Activated CD4-positive, alpha-beta T cell treated with anti-CD3 and anti-CD28 coated beads for 36 hours (primary cell): ENCODE measurements at regions not wholly inside any gene's neighbourhood (a gene's known extent, or its start where the extent isn't known, plus 50 kb on each side); places are given as distances from the start of the nearest gene placed in this dataset.
"Not testable (repeated sequence)": the region's sequence is repeated elsewhere in the genome, so short reads cannot be mapped to it uniquely, and the experiment has no call there.

Source experiments
- ATAC-seq: fragments of 200-7000 bp; cut with Tn5 transposase; one replicate; pipeline ENCODE4 v1.10.0; 2021; ENCODE audit warnings: mild to moderate bottlenecking, moderate library complexity
- CTCF ChIA-PET: fragments of 350-600 bp; sonication (Branson Sonifier 250); formaldehyde crosslinking; loops from one replicate; lab custom pipeline; 2021; ENCODE audit warnings: antibody characterized with exemption; lab: Charles Lee
- POLR2A ChIA-PET: fragments of 350-600 bp; sonication (Branson Sonifier 250); formaldehyde crosslinking; loops from one replicate; lab custom pipeline; 2021; ENCODE audit warnings: antibody characterized with exemption, inconsistent platforms; lab: Charles Lee
- DNase-seq: peaks from one replicate; pipeline ENCODE4 v3.0.0-alpha.2; 2020
- H3K27ac Mint-ChIP-seq: one replicate; pipeline ENCODE4 v1.8.0; 2021; ENCODE audit warnings: mixed read lengths
- H3K27me3 Mint-ChIP-seq: one replicate; pipeline ENCODE4 v1.8.0; 2021; ENCODE audit warnings: mixed read lengths
- H3K36me3 Mint-ChIP-seq: one replicate; pipeline ENCODE4 v1.8.0; 2021; ENCODE audit warnings: low read depth, mixed read lengths
- H3K4me1 Mint-ChIP-seq: one replicate; pipeline ENCODE4 v1.8.0; 2021; ENCODE audit warnings: mixed read lengths
- H3K4me3 Mint-ChIP-seq: one replicate; pipeline ENCODE4 v1.8.0; 2021; ENCODE audit warnings: mild to moderate bottlenecking, moderate library complexity, mixed read lengths
- H3K9me3 Mint-ChIP-seq: one replicate; pipeline ENCODE4 v1.8.0; 2021; ENCODE audit warnings: low read depth, mixed read lengths
- intact Hi-C, 2 experiments: fragments of 100-400 bp; cut with DNase I in 1 of 2; cut with micrococcal nuclease in 1 of 2; formaldehyde crosslinking; loops; one replicate each; pipeline versions ENCODE4 v1.14.2 to v1.15.1; 2022 to 2024; cut with DNase I, micrococcal nuclease

DNA sequence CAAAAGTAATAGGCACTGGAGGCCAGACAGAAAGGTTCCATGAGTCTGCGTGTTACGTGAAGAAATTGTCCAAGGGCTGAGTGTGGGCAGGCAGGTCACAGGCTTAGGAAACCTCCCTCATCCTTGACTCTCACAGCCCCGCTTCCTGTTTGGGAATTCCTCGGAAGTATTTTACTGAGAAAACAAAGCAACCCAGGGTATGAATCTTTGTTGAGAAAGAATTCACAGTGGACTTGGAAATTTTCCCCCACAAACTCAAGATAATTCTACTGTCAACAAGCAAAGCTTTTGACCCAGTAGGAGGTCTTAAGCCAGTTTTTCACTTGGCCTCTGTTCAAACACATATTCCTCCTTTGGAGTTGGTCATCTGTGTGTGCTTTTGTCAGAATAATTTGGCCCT, 377.1 kb upstream of the TPM1 start:
- Mint-ChIP-seq H3K27me3 (no peaks in the 10 kb centered on the region), H3K36me3 (no peaks in the 10 kb centered on the region), H3K27ac (no peak overlapping the region), H3K9me3 (no peaks in the 10 kb centered on the region), H3K4me3 (no peak overlapping the region), H3K4me1 (no peaks in the 10 kb centered on the region)
- DNase-seq (no peak), ATAC-seq (no peak)
- intact Hi-C loops, result no loop called here
- POLR2A ChIA-PET, result no interaction called here
- CTCF ChIA-PET, result interaction anchor here (1.8 kb wide), 1 partner anchor 81 kb away, joined by 7 read pairs; no protein-coding TSS in a partner anchor

DNA sequence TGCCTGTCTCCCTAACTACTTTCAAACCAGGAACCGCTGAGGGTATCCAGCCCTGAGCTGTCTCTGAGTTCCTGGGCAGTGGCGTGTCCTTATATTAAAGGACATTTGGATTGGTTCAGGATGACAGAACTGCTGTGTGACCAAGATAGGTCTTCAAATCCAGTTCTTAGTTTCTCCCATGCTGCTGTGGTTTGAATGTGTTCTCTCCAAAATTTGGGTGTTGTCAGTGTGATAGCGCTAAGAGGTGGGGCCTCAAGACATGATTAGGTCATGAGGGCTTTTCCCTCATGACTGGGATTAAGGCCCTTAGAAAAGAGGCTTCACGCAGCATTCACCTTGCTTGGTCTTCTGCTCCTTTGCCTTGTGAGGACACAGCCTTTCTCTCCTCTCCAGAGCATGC, 376.5 kb upstream of the TPM1 start:
- Mint-ChIP-seq H3K27ac (no peak overlapping the region), H3K9me3 (no peaks in the 10 kb centered on the region), H3K27me3 (no peaks in the 10 kb centered on the region), H3K4me1 (no peaks in the 10 kb centered on the region), H3K4me3 (no peak overlapping the region), H3K36me3 (no peaks in the 10 kb centered on the region)
- ATAC-seq (no peak), DNase-seq (no peak)
- ChIA-PET CTCF (interaction anchor here (1.0 to 1.8 kb wide), 2 partner anchors 8 to 80 kb away, joined by 4 to 7 read pairs; no protein-coding TSS in a partner anchor), POLR2A (no interaction called here)
- intact Hi-C loops, result no loop called here

GRCh38 chr15:62672268-62672667, 370.3 kb upstream of the TPM1 start:
- CTCF ChIA-PET, result interaction anchor here (1.1 kb wide), 1 partner anchor 70 kb away, joined by 6 read pairs; no protein-coding TSS in a partner anchor
- intact Hi-C loops, result no loop called here
- no peak for ATAC-seq
- no peaks in the 10 kb centered on the region for H3K9me3 Mint-ChIP-seq
- no peaks in the 10 kb centered on the region for H3K4me1 Mint-ChIP-seq
- H3K4me3 Mint-ChIP-seq, result no peak overlapping the region
- DNase-seq, result no peak
- H3K36me3 Mint-ChIP-seq, result no peaks in the 10 kb centered on the region
- POLR2A ChIA-PET, result no interaction called here
- no peak overlapping the region for H3K27ac Mint-ChIP-seq
- H3K27me3 Mint-ChIP-seq, result no peaks in the 10 kb centered on the region

- no peak overlapping the region for H3K27ac Mint-ChIP-seq
- ChIA-PET POLR2A (no interaction called here), CTCF (interaction anchor here (0.7 kb wide), 1 partner anchor 112 kb away, joined by 4 read pairs; no protein-coding TSS in a partner anchor)
- H3K4me3 Mint-ChIP-seq, result no peak overlapping the region
- DNase-seq, result no peak
- H3K4me1 Mint-ChIP-seq, result no peaks in the 10 kb centered on the region
- H3K9me3 Mint-ChIP-seq, result no peaks in the 10 kb centered on the region
- H3K27me3 Mint-ChIP-seq, result peaks cover 3% of the 10 kb centered on the region
- no peaks in the 10 kb centered on the region for H3K36me3 Mint-ChIP-seq
- intact Hi-C loops, result no loop called here
- no peak for ATAC-seq
Measured at GRCh38 chr15:62676891-62677290, 365.7 kb upstream of the TPM1 start.

- Mint-ChIP-seq H3K9me3 (no peaks in the 10 kb centered on the region), H3K27ac (no peak overlapping the region), H3K4me3 (no peak overlapping the region), H3K27me3 (peaks cover 7% of the 10 kb centered on the region), H3K4me1 (no peaks in the 10 kb centered on the region), H3K36me3 (no peaks in the 10 kb centered on the region)
- CTCF ChIA-PET, result no interaction called here
- DNase-seq, result no peak
- intact Hi-C loops, result no loop called here
- POLR2A ChIA-PET, result no interaction called here
- ATAC-seq, result no peak
Measured at GRCh38 chr15:62681939-62682896, 360.3 kb upstream of the TPM1 start.

GRCh38 chr15:62683192-62683591, 359.4 kb upstream of the TPM1 start:
- CTCF ChIA-PET, intact Hi-C loops, H3K4me1 Mint-ChIP-seq, H3K27ac Mint-ChIP-seq, H3K36me3 Mint-ChIP-seq, ATAC-seq, H3K4me3 Mint-ChIP-seq, H3K9me3 Mint-ChIP-seq, H3K27me3 Mint-ChIP-seq, POLR2A ChIA-PET, DNase-seq: not testable (repeated sequence)

DNA sequence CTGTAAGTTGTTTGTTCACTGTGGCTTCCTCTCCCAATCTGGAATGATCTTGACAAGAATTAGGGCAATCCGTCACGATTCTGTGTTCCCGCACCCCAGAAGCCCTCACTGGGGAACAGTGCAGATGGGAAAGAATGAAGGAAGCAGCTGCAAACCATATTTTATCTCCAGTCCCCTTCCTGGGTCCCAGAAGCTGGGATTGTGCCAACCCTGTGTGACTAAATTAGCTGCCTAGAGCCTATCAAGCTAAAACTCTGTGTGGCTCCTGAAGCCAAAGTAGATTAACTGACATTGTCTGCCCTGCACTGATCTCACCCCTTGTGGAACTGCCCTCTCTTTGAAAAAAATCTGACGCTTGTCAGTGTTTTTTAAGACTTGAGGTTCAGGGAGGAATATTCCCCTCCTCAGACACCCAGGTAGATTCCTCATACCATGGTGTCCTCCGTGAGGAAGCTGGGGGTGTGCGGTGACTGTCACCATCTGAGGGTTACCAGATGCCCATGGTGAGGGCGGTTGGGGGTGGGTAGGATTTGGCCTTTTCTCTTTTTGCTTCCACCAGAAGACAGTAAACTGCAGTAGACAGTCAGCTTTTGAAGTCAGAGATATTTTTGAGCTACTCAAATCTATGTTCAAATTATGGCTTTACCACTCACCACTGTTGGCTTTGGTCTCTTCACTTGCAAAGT, 358.3 kb upstream of the TPM1 start:
- ATAC-seq (no peak), DNase-seq (no peak)
- Mint-ChIP-seq H3K27ac (no peak overlapping the region), H3K36me3 (no peaks in the 10 kb centered on the region), H3K9me3 (no peaks in the 10 kb centered on the region), H3K4me3 (no peak overlapping the region), H3K27me3 (peaks cover 7% of the 10 kb centered on the region), H3K4me1 (no peaks in the 10 kb centered on the region)
- intact Hi-C loops, result no loop called here
- CTCF ChIA-PET, result interaction anchor here (1.0 kb wide), 1 partner anchor 58 kb away, joined by 3 read pairs; no protein-coding TSS in a partner anchor
- POLR2A ChIA-PET, result no interaction called here

DNA sequence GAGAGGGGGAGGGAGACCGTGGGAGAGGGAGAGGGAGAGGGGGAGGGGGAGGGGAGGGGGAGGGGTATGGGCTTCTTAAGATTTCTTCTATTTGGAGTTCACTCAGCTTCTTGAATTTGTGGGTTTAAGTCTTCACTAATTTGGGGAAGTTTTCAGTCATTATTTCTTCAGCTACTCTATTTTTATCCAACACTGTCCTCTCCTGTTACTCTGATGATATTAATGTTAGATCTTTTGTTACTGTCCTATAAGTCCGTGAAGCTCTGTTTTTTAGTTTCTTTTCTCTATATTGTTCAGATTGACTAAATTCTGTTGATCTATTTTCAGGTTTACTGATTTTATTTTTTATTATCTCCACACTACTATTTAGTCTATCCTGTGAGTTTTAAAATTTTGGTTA, 351.5 kb upstream of the TPM1 start:
- Mint-ChIP-seq H3K27me3 (no peaks in the 10 kb centered on the region), H3K27ac (no peak overlapping the region), H3K9me3 (no peaks in the 10 kb centered on the region), H3K36me3 (no peaks in the 10 kb centered on the region), H3K4me3 (no peak overlapping the region), H3K4me1 (no peaks in the 10 kb centered on the region)
- intact Hi-C loops, result no loop called here
- POLR2A ChIA-PET, result no interaction called here
- no peak for ATAC-seq
- CTCF ChIA-PET, result interaction anchor here (0.6 kb wide), 1 partner anchor 184 kb away, joined by 3 read pairs; no protein-coding TSS in a partner anchor
- DNase-seq, result no peak

DNA sequence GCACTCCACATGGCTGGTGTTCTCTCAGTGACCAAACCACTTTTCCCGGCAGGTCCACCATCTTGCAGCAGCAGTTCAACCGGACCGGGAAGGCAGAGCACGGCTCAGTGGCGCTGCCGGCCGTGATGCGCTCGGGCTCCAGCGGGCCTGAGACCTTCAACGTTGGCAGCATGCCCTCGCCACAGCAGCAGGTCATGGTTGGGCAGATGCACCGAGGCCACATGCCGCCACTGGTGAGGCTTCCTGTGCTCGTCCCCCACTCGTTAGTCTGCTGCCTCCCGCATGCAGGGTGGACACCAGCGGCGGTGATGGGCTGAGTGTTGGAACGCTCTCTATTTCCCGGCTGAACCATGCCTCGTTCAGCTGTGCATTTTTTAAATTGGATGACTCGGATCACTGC, 344.9 kb upstream of the TPM1 start:
- intact Hi-C loops, result no loop called here
- no peaks in the 10 kb centered on the region for H3K4me1 Mint-ChIP-seq
- no peaks in the 10 kb centered on the region for H3K9me3 Mint-ChIP-seq
- ATAC-seq (no peak), DNase-seq (no peak)
- H3K27ac Mint-ChIP-seq, result no peak overlapping the region
- ChIA-PET CTCF (no interaction called here), POLR2A (no interaction called here)
- H3K27me3 Mint-ChIP-seq, result no peaks in the 10 kb centered on the region
- no peak overlapping the region for H3K4me3 Mint-ChIP-seq
- no peaks in the 10 kb centered on the region for H3K36me3 Mint-ChIP-seq

DNA sequence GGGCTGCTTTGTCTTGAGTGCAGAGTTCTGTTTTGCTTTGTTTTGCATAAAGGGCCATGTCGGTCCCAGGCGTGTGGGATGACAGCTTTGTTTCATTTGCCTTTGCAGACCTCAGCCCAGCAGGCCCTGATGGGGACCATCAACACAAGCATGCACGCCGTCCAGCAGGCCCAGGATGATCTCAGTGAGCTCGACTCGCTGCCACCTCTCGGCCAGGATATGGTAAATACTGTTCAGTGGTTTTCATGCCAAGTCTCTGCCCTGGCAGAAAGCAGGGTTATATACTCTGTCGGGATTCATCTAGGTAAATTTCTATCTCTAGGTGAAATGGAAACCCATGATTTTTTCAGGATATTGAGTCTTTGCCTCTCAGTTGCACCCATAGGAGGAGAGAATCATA, 343.9 kb upstream of the TPM1 start:
- H3K27me3 Mint-ChIP-seq, result no peaks in the 10 kb centered on the region
- H3K9me3 Mint-ChIP-seq, result no peaks in the 10 kb centered on the region
- ChIA-PET CTCF (interaction anchor here (0.8 kb wide), 1 partner anchor 44 kb away, joined by 7 read pairs; no protein-coding TSS in a partner anchor), POLR2A (no interaction called here)
- no peaks in the 10 kb centered on the region for H3K36me3 Mint-ChIP-seq
- no peak for DNase-seq
- intact Hi-C loops, result no loop called here
- no peaks in the 10 kb centered on the region for H3K4me1 Mint-ChIP-seq
- ATAC-seq, result no peak
- no peak overlapping the region for H3K4me3 Mint-ChIP-seq
- no peak overlapping the region for H3K27ac Mint-ChIP-seq

DNA sequence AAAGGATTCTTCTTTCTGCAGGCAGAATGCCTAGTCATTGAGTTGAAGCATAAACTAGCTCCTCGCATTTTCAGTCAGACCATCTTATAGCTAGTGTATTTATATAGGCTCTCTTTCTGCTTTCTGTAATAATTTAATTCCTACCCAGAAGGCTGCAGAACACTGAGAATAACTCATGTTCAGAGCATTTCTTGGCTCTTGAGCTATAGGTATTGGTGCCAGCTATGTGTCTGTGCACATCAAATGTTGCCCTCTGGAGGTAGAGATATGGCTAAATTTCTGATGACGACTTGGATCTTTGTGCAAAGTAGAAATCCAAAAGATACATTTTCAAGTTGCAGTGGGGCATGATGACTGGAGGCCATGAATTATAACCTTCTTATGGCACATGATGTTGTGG, 336.2 kb upstream of the TPM1 start:
- peaks cover 5% of the 10 kb centered on the region for H3K27me3 Mint-ChIP-seq
- ChIA-PET POLR2A (no interaction called here), CTCF (interaction anchor here (0.9 kb wide), 1 partner anchor 36 kb away, joined by 6 read pairs; no protein-coding TSS in a partner anchor)
- peaks cover 2% of the 10 kb centered on the region for H3K4me1 Mint-ChIP-seq
- no peaks in the 10 kb centered on the region for H3K36me3 Mint-ChIP-seq
- no peak for DNase-seq
- no peak for ATAC-seq
- no peak overlapping the region for H3K4me3 Mint-ChIP-seq
- no peaks in the 10 kb centered on the region for H3K9me3 Mint-ChIP-seq
- no peak overlapping the region for H3K27ac Mint-ChIP-seq
- intact Hi-C loops, result no loop called here
